Thyroid gland (tissue), 4 donors: ENCODE measurements at regions not wholly inside any gene's neighbourhood (a gene's known extent, or its start where the extent isn't known, plus 50 kb on each side); places are given as distances from the start of the nearest gene placed in this dataset.

Experiments
- CTCF ChIP-seq, 6 experiments: fragments of 200-600 bp in 3 of 6; fragments of 450-650 bp in 3 of 6; sonication (generic) in 3 of 6; IDR thresholded peaks; one replicate each; pipeline ENCODE4 v1.5.1; 2016 to 2019; ENCODE audit warnings: antibody characterized with exemption in 6 of 6, mild to moderate bottlenecking in 2 of 6, inconsistent platforms in 1 of 6, moderate library complexity in 1 of 6
- POLR2A ChIP-seq, 2 donors: fragments of 450-650 bp; IDR thresholded peaks; one replicate each; pipeline ENCODE4 v1.6.1; 2017; ENCODE audit warnings: antibody characterized with exemption in 2 of 2, mild to moderate bottlenecking in 2 of 2, moderate library complexity in 1 of 2

- TF ChIP-seq POLR2A (IDR thresholded peaks at IDR 0.05) (no peak), CTCF (IDR thresholded peaks at IDR 0.05) (no peak)
These were observed 175.8 kb upstream of the ZBTB20 start for GRCh38 chr3:115322901-115323300.
